ENCODE measurements at regions not wholly inside any gene's neighbourhood (a gene's known extent, or its start where the extent isn't known, plus 50 kb on each side); places are given as distances from the start of the nearest gene placed in this dataset.
"Not testable (repeated sequence)": the region's sequence is repeated elsewhere in the genome, so short reads cannot be mapped to it uniquely, and the experiment has no call there.

GRCh38 chr20:50325215-50325614 lies 134.6 kb downstream of the CEBPB start:
- in situ Hi-C loops (cut with MboI; ENCODE audit: low sequenced_read_pairs) = no loop called here

- in situ Hi-C loops (cut with MboI; ENCODE audit: low sequenced_read_pairs) = no loop called here
Observed at GRCh38 chr20:50325651-50326050, 135.0 kb downstream of the CEBPB start.

- in situ Hi-C loops (cut with MboI; ENCODE audit: low sequenced_read_pairs) = no loop called here
Observed at GRCh38 chr20:50327666-50328065, 137.0 kb downstream of the CEBPB start.

GRCh38 chr20:50328222-50328979 lies 137.8 kb downstream of the CEBPB start:
- in situ Hi-C loops (cut with MboI; ENCODE audit: low sequenced_read_pairs) = no loop called here

DNA sequence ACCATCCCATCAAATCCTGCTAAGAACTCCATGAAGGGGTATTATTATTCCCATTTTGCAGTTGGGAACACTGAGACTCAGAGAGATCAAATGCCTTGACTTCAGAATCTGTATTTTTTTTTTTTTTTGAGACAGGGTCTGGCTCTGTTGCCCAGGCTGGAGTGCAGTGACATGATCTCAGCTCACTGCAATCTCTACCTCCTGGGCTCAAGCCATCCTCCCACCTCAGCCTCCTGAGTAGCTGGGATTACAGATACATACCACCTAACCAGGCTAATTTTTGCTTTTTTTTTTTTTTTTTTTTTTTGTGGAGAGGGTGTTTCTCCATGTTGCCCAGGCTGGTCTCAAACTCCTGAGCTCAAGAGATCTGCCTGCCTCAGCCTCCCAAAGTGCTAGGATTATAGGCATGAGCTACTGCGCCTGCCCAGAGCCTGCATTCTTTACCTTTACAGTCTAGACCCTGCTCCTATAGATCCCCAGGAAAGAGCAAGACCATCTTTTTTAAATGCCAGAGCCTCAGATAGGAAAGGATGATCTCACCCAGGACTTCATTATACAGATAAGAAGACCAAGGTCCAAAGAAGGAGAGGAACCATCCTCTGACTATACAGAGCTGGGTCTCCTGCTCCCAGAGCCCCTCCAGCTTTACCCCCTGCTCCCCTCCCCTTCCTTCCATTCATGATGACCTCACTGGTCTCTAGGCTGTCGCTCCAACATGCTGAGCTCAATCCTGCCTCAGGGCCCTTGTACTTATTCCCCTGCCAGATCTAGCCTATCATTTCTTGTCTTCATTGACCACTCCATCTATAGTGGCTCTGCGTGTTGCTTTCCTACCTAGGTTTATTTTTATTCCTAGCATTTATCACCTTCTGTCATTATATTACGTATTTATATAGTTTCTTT lies 138.6 kb downstream of the CEBPB start:
- in situ Hi-C loops (cut with MboI; ENCODE audit: low sequenced_read_pairs) = no loop called here

DNA sequence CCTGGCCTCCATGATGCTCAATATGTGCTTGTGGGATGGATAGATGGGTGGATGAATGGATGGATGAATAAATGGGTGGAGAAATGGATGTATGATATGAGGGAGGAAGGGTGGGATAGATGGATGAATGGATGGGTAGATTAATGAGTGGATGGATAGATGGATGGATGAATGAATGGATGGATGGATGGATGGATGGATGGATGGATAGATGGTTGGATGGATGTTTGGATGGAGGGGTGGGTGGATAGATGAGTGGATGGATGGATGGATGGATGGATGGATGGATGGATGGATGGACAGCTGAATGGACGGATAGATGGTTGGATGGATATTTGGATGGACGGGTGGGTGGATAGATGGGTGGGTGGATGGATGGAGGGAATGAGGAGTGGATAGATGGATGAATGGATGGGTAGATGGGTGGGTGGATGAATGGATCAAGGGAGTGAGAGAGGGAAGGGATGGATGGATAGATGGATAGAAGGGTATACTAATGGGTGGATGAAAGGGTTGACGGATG lies 139.4 kb downstream of the CEBPB start:
- in situ Hi-C loops (cut with MboI; ENCODE audit: low sequenced_read_pairs) = no loop called here

GRCh38 chr20:50330504-50331313 lies 140.1 kb downstream of the CEBPB start:
- in situ Hi-C loops (cut with MboI; ENCODE audit: low sequenced_read_pairs) = no loop called here

GRCh38 chr20:50331469-50332363 lies 141.1 kb downstream of the CEBPB start:
- in situ Hi-C loops (cut with MboI; ENCODE audit: low sequenced_read_pairs) = no loop called here

DNA sequence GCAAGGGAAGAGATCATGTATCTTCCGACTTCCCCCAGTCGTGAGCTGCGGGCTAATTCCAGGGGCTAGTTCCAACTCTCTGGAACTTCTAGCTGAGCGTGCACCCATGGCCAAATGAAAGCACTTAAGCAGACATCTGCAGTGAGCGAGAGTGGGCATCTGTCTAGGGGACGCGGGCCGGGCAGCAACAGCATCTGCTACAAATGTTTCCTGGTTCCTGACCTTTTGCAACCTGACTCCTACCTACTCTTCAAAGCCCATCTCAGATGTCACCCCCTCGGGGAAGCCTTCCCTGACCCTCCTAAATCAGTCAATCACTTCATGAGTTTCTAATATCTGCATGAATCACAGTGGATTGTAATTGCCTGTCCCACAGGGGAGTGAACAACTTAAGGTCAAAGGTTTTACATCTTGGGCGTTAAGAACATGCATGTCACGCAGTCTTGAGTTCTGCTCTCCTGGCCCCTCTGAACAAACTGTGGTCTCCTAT lies 141.9 kb downstream of the CEBPB start:
- in situ Hi-C loops (cut with MboI; ENCODE audit: low sequenced_read_pairs) = no loop called here

GRCh38 chr20:50333131-50333670 lies 142.6 kb downstream of the CEBPB start:
- in situ Hi-C loops (cut with MboI; ENCODE audit: low sequenced_read_pairs) = no loop called here

DNA sequence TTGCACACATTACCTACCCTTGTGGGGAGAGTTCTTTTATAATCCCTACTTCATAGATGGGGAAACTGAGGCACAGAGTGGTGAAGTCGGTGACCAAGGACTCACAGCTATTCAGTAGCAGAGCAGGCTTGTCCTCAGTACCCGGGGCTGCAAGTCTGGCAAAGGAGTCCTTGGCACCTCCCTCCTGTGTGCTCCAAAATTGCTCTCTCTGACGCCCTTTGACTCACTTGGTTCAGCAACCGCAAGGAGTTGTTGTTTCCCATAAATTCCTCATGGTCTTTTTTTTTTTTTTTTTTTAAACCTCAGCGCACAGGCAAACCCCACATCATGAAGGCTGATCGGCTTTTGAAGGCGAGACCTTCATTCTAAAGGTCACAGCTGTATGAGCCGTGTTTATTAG lies 143.2 kb downstream of the CEBPB start:
- in situ Hi-C loops (cut with MboI; ENCODE audit: low sequenced_read_pairs) = no loop called here

- in situ Hi-C loops (cut with MboI; ENCODE audit: low sequenced_read_pairs) = not testable (repeated sequence)
Observed at GRCh38 chr20:50334512-50334911, 143.9 kb downstream of the CEBPB start.

- in situ Hi-C loops (cut with MboI; ENCODE audit: low sequenced_read_pairs) = no loop called here
Observed at GRCh38 chr20:50335105-50335504, 144.5 kb downstream of the CEBPB start.

DNA sequence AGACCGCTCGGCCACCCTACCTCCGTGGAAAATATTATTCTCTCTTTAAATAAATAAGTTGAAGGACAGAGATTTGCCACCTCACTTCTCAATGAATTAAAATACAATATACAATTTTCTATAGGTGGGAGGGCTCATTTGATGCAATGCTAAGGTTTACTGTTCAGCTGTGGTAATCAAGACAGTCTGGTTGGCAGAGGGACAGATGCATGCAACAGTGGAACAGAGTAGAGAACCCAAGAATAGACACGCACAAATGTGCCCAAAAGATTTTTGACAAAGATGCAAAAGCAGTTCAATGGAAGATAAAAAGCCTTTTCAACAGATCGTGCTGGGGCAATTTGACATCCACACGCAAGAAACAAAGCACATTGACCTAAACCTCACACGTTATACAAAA lies 145.2 kb downstream of the CEBPB start:
- in situ Hi-C loops (cut with MboI; ENCODE audit: low sequenced_read_pairs) = no loop called here

DNA sequence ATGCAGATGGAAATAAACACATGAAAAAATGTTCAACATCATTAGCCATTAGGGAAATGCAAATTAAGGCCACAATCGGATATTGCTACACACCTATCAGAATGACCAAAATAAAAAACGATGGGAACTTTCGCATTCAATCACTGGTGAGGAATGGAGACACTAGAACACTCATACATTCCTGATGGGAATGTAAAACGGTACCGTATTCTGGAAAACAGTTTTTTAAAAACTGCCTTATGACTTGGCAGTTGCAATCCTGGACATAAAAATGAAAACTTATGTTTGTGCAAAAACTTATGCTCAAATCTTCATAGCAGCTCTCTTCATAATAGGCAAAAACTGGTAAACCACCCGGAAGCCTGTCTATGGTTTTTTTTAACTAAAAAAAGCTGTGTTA lies 146.0 kb downstream of the CEBPB start:
- in situ Hi-C loops (cut with MboI; ENCODE audit: low sequenced_read_pairs) = no loop called here

DNA sequence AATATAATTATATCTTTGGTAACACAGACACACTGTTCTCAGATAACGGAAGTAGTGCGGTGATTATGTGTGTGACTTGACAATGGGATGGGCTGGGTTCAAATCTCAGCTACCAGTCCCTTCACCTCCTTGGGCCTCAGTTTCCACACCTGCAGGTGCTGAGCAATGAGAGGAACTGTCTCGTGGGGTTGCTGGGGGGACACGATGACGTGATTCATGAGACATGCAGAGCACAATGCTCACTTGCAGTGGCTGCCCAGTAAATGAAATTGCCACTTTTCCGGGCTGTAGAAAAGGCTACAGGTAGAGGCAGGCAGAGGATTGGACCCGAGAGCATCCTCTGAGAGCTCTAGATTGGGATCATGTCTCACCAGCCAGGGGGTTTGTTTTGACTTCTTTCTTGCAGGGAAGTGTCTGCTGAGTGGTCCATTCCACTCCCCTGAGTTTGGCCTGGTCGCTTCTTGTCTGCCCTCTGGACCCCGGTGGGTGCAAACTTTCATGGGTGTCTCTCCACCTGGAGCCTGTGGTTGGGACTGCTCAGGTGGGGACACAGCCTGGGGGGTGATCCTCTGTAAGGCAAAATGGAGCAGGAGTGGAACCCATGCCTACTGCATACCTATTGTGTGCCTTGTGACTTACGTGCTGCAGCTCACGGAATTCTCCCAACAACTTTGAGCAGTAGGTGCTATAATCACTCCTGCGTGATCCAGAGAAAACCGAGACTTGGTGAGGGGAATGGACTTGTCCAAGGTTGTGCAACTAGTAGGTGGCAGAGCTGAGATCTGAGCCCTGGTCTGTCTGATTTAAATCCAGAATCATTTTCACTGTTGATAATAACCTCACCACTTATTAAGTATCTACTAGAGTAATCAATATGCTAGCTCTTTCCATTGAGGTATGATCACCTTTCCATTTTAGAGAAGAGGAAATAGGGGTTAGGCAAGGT lies 147.2 kb downstream of the CEBPB start:
- in situ Hi-C loops (cut with MboI; ENCODE audit: low sequenced_read_pairs) = no loop called here

DNA sequence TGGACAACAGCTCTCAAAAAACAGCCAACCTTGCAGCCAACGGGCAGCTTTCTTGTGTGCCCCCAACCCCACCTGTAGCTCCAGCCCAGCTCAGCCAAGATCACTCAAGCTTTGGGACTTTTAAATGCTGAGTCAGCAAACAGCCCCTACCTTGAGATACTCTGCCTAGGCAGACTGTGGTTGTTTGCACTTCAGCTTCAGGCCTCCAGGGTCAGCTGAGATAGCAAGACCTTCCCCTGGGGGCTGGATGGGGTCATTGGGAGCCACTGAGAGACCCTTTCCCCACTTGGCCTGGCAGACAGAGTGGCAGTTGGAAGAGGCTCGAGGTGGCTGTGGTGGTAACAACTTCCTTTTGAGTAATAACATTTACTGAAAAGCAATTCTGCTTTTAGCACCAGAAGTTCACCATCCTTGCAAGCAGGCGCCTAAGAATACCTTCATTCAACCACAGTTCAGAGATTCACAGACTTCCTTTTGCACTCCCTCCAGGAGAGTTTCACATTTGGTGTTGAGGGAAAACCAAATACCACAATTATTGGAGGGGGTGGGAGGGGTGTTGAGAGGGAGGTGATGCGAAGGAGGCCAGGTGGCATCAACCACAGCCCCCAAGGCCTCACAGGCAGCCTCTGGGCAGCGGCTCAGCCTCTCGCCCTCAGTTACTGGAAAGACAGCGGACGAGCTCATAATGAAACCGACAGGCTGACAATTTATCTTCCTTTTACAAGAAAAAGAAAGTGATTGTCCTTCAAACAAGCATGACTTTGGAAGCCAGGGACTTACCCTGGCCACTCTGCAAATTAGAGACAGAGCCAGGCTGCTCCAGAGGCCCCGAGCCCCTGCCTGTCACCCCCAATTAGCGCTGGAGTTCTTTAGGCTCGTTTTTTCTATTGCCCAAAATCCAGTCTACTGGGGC lies 148.1 kb downstream of the CEBPB start:
- in situ Hi-C loops (cut with MboI; ENCODE audit: low sequenced_read_pairs) = no loop called here
